ENCODE measurements at regions not wholly inside any gene's neighbourhood (a gene's known extent, or its start where the extent isn't known, plus 50 kb on each side); places are given as distances from the start of the nearest gene placed in this dataset.

- Histone ChIP-seq H3K27ac (no peak overlapping the region), H3K4me3 (no peak overlapping the region), H3K36me3 (ENCODE audit: insufficient read depth, low read length) (no peaks in the 10 kb centered on the region), H3K9me3 (ENCODE audit: low read depth, low read length) (no peaks in the 10 kb centered on the region), H3K9ac (ENCODE audit: insufficient read length) (no peak overlapping the region)
- TF ChIP-seq FOXP2 (optimal IDR thresholded peaks at IDR 0.05; ENCODE audit: control extremely low read depth, extremely low read length, insufficient read depth) (no peak), POLR2AphosphoS5 (IDR thresholded peaks at IDR 0.05; ENCODE audit: borderline replicate concordance, low read depth, low read length) (no peak), EZH2 (IDR thresholded peaks at IDR 0.05) (no peak)
- DNase-seq (ENCODE audit: low read depth, low spot score): no peak
Measured at GRCh38 chrX:20445109-20445508, 178.4 kb upstream of the RPS6KA3 start.

GRCh38 chrX:20442597-20442996 lies 175.9 kb upstream of the RPS6KA3 start:
- Histone ChIP-seq H3K4me3 (no peak overlapping the region), H3K27ac (no peak overlapping the region), H3K36me3 (ENCODE audit: insufficient read depth, low read length) (no peaks in the 10 kb centered on the region), H3K9ac (ENCODE audit: insufficient read length) (no peak overlapping the region), H3K9me3 (ENCODE audit: low read depth, low read length) (no peaks in the 10 kb centered on the region)
- peak; percentile 72 for DNase-seq (ENCODE audit: low read depth, low spot score)
- TF ChIP-seq POLR2AphosphoS5 (IDR thresholded peaks at IDR 0.05; ENCODE audit: borderline replicate concordance, low read depth, low read length) (no peak), EZH2 (IDR thresholded peaks at IDR 0.05) (no peak), FOXP2 (optimal IDR thresholded peaks at IDR 0.05; ENCODE audit: control extremely low read depth, extremely low read length, insufficient read depth) (no peak)

- no peaks in the 10 kb centered on the region for H3K9me3 ChIP-seq (ENCODE audit: low read depth, low read length)
- no peak overlapping the region for H3K27ac ChIP-seq
- H3K9ac ChIP-seq (ENCODE audit: insufficient read length): no peak overlapping the region
- DNase-seq (ENCODE audit: low read depth, low spot score): no peak
- H3K4me3 ChIP-seq: no peak overlapping the region
- H3K36me3 ChIP-seq (ENCODE audit: insufficient read depth, low read length): no peaks in the 10 kb centered on the region
- TF ChIP-seq EZH2 (IDR thresholded peaks at IDR 0.05) (no peak), POLR2AphosphoS5 (IDR thresholded peaks at IDR 0.05; ENCODE audit: borderline replicate concordance, low read depth, low read length) (no peak)
Measured at GRCh38 chrX:20441123-20441522, 174.4 kb upstream of the RPS6KA3 start.

GRCh38 chrX:20438871-20439526 lies 172.3 kb upstream of the RPS6KA3 start:
- Histone ChIP-seq H3K9me3 (ENCODE audit: low read depth, low read length) (no peaks in the 10 kb centered on the region), H3K4me3 (no peak overlapping the region), H3K36me3 (ENCODE audit: insufficient read depth, low read length) (no peaks in the 10 kb centered on the region), H3K27ac (no peak overlapping the region), H3K9ac (ENCODE audit: insufficient read length) (no peak overlapping the region)
- TF ChIP-seq EZH2 (IDR thresholded peaks at IDR 0.05): no peak
- TF ChIP-seq POLR2AphosphoS5 (IDR thresholded peaks at IDR 0.05; ENCODE audit: borderline replicate concordance, low read depth, low read length): no peak
- TF ChIP-seq FOXP2 (optimal IDR thresholded peaks at IDR 0.05; ENCODE audit: control extremely low read depth, extremely low read length, insufficient read depth): no peak
- DNase-seq (ENCODE audit: low read depth, low spot score): no peak

- Histone ChIP-seq H3K9me3 (ENCODE audit: low read depth, low read length) (no peaks in the 10 kb centered on the region), H3K9ac (ENCODE audit: insufficient read length) (no peak overlapping the region), H3K27ac (no peak overlapping the region), H3K4me3 (no peak overlapping the region), H3K36me3 (ENCODE audit: insufficient read depth, low read length) (no peaks in the 10 kb centered on the region)
- TF ChIP-seq POLR2AphosphoS5 (IDR thresholded peaks at IDR 0.05; ENCODE audit: borderline replicate concordance, low read depth, low read length) (no peak), FOXP2 (optimal IDR thresholded peaks at IDR 0.05; ENCODE audit: control extremely low read depth, extremely low read length, insufficient read depth) (no peak), EZH2 (IDR thresholded peaks at IDR 0.05) (no peak)
- no peak for DNase-seq (ENCODE audit: low read depth, low spot score)
Measured at GRCh38 chrX:20437683-20438082, 171.0 kb upstream of the RPS6KA3 start.

- H3K9me3 ChIP-seq (ENCODE audit: low read depth, low read length): no peaks in the 10 kb centered on the region
- no peak overlapping the region for H3K9ac ChIP-seq (ENCODE audit: insufficient read length)
- no peak for TF ChIP-seq POLR2AphosphoS5 (IDR thresholded peaks at IDR 0.05; ENCODE audit: borderline replicate concordance, low read depth, low read length)
- TF ChIP-seq FOXP2 (optimal IDR thresholded peaks at IDR 0.05; ENCODE audit: control extremely low read depth, extremely low read length, insufficient read depth): no peak
- TF ChIP-seq EZH2 (IDR thresholded peaks at IDR 0.05): no peak
- H3K4me3 ChIP-seq: no peak overlapping the region
- DNase-seq (ENCODE audit: low read depth, low spot score): no peak
- no peaks in the 10 kb centered on the region for H3K36me3 ChIP-seq (ENCODE audit: insufficient read depth, low read length)
- H3K27ac ChIP-seq: no peak overlapping the region
Measured at GRCh38 chrX:20435913-20436312, 169.2 kb upstream of the RPS6KA3 start.

- no peak overlapping the region for H3K9ac ChIP-seq (ENCODE audit: insufficient read length)
- no peaks in the 10 kb centered on the region for H3K36me3 ChIP-seq (ENCODE audit: insufficient read depth, low read length)
- H3K4me3 ChIP-seq: no peak overlapping the region
- no peak for DNase-seq (ENCODE audit: low read depth, low spot score)
- TF ChIP-seq EZH2 (IDR thresholded peaks at IDR 0.05) (no peak), POLR2AphosphoS5 (IDR thresholded peaks at IDR 0.05; ENCODE audit: borderline replicate concordance, low read depth, low read length) (no peak), FOXP2 (optimal IDR thresholded peaks at IDR 0.05; ENCODE audit: control extremely low read depth, extremely low read length, insufficient read depth) (no peak)
- H3K9me3 ChIP-seq (ENCODE audit: low read depth, low read length): no peaks in the 10 kb centered on the region
- no peak overlapping the region for H3K27ac ChIP-seq
Measured at GRCh38 chrX:20434986-20435385, 168.3 kb upstream of the RPS6KA3 start.

- no peak overlapping the region for H3K4me3 ChIP-seq
- no peak overlapping the region for H3K9ac ChIP-seq (ENCODE audit: insufficient read length)
- TF ChIP-seq EZH2 (IDR thresholded peaks at IDR 0.05): no peak
- no peak for TF ChIP-seq FOXP2 (optimal IDR thresholded peaks at IDR 0.05; ENCODE audit: control extremely low read depth, extremely low read length, insufficient read depth)
- TF ChIP-seq POLR2AphosphoS5 (IDR thresholded peaks at IDR 0.05; ENCODE audit: borderline replicate concordance, low read depth, low read length): no peak
- no peaks in the 10 kb centered on the region for H3K9me3 ChIP-seq (ENCODE audit: low read depth, low read length)
- no peak for DNase-seq (ENCODE audit: low read depth, low spot score)
- no peaks in the 10 kb centered on the region for H3K36me3 ChIP-seq (ENCODE audit: insufficient read depth, low read length)
- H3K27ac ChIP-seq: no peak overlapping the region
Measured at GRCh38 chrX:20433388-20433775, 166.7 kb upstream of the RPS6KA3 start.

Data from SK-N-MC (cell line).